ENCODE measurements at regions not wholly inside any gene's neighbourhood (a gene's known extent, or its start where the extent isn't known, plus 50 kb on each side); places are given as distances from the start of the nearest gene placed in this dataset.

DNA sequence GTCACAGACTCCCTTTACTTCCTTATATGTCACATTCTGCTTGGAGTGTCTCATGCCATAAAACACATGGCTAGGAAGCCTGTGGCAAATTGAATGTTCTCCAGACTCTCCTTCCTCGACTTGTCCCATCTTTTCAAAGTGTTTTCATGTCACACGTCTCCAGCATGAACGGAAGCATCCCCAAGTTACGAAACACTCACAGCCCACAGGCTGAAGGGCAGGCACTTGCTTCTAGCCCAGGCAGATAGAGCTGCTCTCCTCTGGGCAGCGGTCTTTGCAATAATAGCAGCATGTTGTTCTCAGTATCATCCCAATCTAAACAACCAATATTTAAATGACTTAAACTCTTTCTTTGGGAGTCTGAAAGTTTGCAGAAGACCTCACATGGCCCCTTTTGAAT lies 85.3 kb upstream of the ADAMTS9 start:
- H3K27me3 ChIP-seq (ENCODE audit: control insufficient read depth in 3 of 3, insufficient read depth in 3 of 3, low read length in 3 of 3): no peaks in the 10 kb centered on the region
- H3K36me3 ChIP-seq (ENCODE audit: control insufficient read depth in 3 of 3, insufficient read depth in 2 of 3, low read depth in 1 of 3, low read length in 3 of 3): no peaks in the 10 kb centered on the region
- FAIRE-seq (no peak), DNase-seq (no peak)
- no peak overlapping the region for H3K4me3 ChIP-seq (ENCODE audit: low read depth in 1 of 3, low read length in 3 of 3)
- no peaks in the 10 kb centered on the region for H3K4me1 ChIP-seq (ENCODE audit: control insufficient read depth in 3 of 3, insufficient read depth in 2 of 3, low read depth in 1 of 3, low read length in 2 of 3)
- 63 to 85% (median 80%) methylated on average over 5 of the region's 5 CpGs for WGBS, 3 donors
- peaks cover 0 to 7% of the 10 kb centered on the region in 2 donors for H3K9me3 ChIP-seq (ENCODE audit: control insufficient read depth in 2 of 2, insufficient read depth in 1 of 2, low read depth in 1 of 2, low read length in 1 of 2)
- H3K27ac ChIP-seq (ENCODE audit: low read depth in 1 of 3, low read length in 2 of 3): no peak overlapping the region

GRCh38 chr3:64766440-64766839 lies 78.6 kb upstream of the ADAMTS9 start:
- Histone ChIP-seq H3K4me3 (ENCODE audit: low read depth in 1 of 3, low read length in 3 of 3) (no peak overlapping the region), H3K27ac (ENCODE audit: low read depth in 1 of 3, low read length in 2 of 3) (no peak overlapping the region), H3K36me3 (ENCODE audit: control insufficient read depth in 3 of 3, insufficient read depth in 2 of 3, low read depth in 1 of 3, low read length in 3 of 3) (no peaks in the 10 kb centered on the region), H3K9me3 (ENCODE audit: control insufficient read depth in 2 of 2, insufficient read depth in 1 of 2, low read depth in 1 of 2, low read length in 1 of 2) (peaks cover 0 to 8% of the 10 kb centered on the region in 2 donors), H3K27me3 (ENCODE audit: control insufficient read depth in 3 of 3, insufficient read depth in 3 of 3, low read length in 3 of 3) (no peaks in the 10 kb centered on the region), H3K4me1 (ENCODE audit: control insufficient read depth in 3 of 3, insufficient read depth in 2 of 3, low read depth in 1 of 3, low read length in 2 of 3) (peaks cover 0 to 3% (median 0%) of the 10 kb centered on the region in 3 donors)
- no peak for FAIRE-seq
- DNase-seq: no peak
- WGBS, 3 donors: 62 to 72% (median 69%) methylated on average over 4 of the region's 4 CpGs

DNA sequence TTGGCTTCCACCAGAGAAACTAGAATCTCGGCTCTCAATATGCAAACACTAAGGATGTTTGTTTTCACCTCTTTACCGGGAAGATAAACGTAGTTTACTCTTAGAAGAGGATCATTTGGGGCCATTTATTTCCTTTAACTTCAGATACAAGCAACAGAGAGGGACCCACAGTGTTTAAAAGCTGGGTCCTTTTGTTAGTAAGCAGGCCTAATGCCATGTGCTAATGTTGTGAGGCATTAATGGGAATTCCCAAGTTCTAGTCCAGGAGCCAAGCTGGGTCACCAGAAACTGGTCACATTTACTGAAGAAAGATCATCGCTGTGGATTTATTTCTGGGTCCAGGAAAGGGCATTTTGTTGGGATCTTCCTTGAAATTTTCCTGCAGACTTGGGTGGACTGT lies 78.1 kb upstream of the ADAMTS9 start:
- DNase-seq: no peak
- no peaks in the 10 kb centered on the region for H3K27me3 ChIP-seq (ENCODE audit: control insufficient read depth in 3 of 3, insufficient read depth in 3 of 3, low read length in 3 of 3)
- H3K9me3 ChIP-seq (ENCODE audit: control insufficient read depth in 2 of 2, insufficient read depth in 1 of 2, low read depth in 1 of 2, low read length in 1 of 2): peaks cover 0 to 8% of the 10 kb centered on the region in 2 donors
- H3K4me3 ChIP-seq (ENCODE audit: low read depth in 1 of 3, low read length in 3 of 3): no peak overlapping the region
- WGBS, 3 donors: 70 to 91% (median 75%) methylated on average over 4 of the region's 4 CpGs
- peak overlapping the region in 1 of 3 donors; percentile 14 for H3K27ac ChIP-seq (ENCODE audit: low read depth in 1 of 3, low read length in 2 of 3)
- no peaks in the 10 kb centered on the region for H3K36me3 ChIP-seq (ENCODE audit: control insufficient read depth in 3 of 3, insufficient read depth in 2 of 3, low read depth in 1 of 3, low read length in 3 of 3)
- H3K4me1 ChIP-seq (ENCODE audit: control insufficient read depth in 3 of 3, insufficient read depth in 2 of 3, low read depth in 1 of 3, low read length in 2 of 3): peaks cover 0 to 3% (median 0%) of the 10 kb centered on the region in 3 donors
- FAIRE-seq: no peak

DNA sequence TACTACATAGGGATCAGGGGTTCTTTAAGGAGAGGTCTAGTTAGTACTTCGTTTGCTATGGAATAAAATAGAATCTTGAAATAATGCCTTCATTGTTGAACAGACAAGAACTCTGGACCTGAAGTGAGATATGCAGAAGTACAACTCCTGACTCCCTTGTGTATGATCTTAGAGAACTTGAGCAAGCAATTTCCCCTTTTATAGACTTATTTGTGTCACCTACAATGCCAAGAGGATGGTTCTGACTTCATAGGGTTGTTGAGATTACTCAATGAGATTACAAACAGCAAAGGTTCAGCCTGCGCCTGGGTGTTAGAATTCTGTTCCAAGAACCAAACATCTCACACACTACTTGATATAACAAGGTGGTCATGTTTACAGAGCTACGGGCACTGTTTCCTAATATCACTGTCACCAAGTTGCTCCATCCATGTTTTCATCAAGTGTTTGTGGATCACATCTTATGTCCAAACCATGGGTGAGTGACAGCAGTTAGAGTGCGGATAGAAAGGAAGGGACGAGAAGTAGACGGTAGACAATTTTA lies 76.7 kb upstream of the ADAMTS9 start:
- peak in 1 of 2 donors; percentile 22 for DNase-seq
- Histone ChIP-seq H3K4me1 (ENCODE audit: control insufficient read depth in 3 of 3, insufficient read depth in 2 of 3, low read depth in 1 of 3, low read length in 2 of 3) (peaks cover 0 to 5% (median 0%) of the 10 kb centered on the region in 3 donors), H3K27ac (ENCODE audit: low read depth in 1 of 3, low read length in 2 of 3) (no peak overlapping the region), H3K36me3 (ENCODE audit: control insufficient read depth in 3 of 3, insufficient read depth in 2 of 3, low read depth in 1 of 3, low read length in 3 of 3) (no peaks in the 10 kb centered on the region), H3K4me3 (ENCODE audit: low read depth in 1 of 3, low read length in 3 of 3) (no peak overlapping the region), H3K27me3 (ENCODE audit: control insufficient read depth in 3 of 3, insufficient read depth in 3 of 3, low read length in 3 of 3) (no peaks in the 10 kb centered on the region), H3K9me3 (ENCODE audit: control insufficient read depth in 2 of 2, insufficient read depth in 1 of 2, low read depth in 1 of 2, low read length in 1 of 2) (peaks cover 0 to 8% of the 10 kb centered on the region in 2 donors)
- FAIRE-seq: no peak
- WGBS, 3 donors: 68 to 78% (median 71%) methylated on average over 6 of the region's 6 CpGs

- H3K27me3 ChIP-seq (ENCODE audit: control insufficient read depth in 3 of 3, insufficient read depth in 3 of 3, low read length in 3 of 3): no peaks in the 10 kb centered on the region
- no peaks in the 10 kb centered on the region for H3K36me3 ChIP-seq (ENCODE audit: control insufficient read depth in 3 of 3, insufficient read depth in 2 of 3, low read depth in 1 of 3, low read length in 3 of 3)
- DNase-seq: peak; percentile 40 to 76
- FAIRE-seq: no peak
- peaks cover 0 to 5% (median 0%) of the 10 kb centered on the region in 3 donors for H3K4me1 ChIP-seq (ENCODE audit: control insufficient read depth in 3 of 3, insufficient read depth in 2 of 3, low read depth in 1 of 3, low read length in 2 of 3)
- peaks cover 0 to 8% of the 10 kb centered on the region in 2 donors for H3K9me3 ChIP-seq (ENCODE audit: control insufficient read depth in 2 of 2, insufficient read depth in 1 of 2, low read depth in 1 of 2, low read length in 1 of 2)
- H3K27ac ChIP-seq (ENCODE audit: low read depth in 1 of 3, low read length in 2 of 3): no peak overlapping the region
- H3K4me3 ChIP-seq (ENCODE audit: low read depth in 1 of 3, low read length in 3 of 3): no peak overlapping the region
Observed at GRCh38 chr3:64763980-64764379, 76.2 kb upstream of the ADAMTS9 start.

- 63 to 84% (median 76%) methylated on average over 5 of the region's 5 CpGs for WGBS, 3 donors
- no peak for FAIRE-seq
Observed at GRCh38 chr3:64761729-64762128, 73.9 kb upstream of the ADAMTS9 start.

DNA sequence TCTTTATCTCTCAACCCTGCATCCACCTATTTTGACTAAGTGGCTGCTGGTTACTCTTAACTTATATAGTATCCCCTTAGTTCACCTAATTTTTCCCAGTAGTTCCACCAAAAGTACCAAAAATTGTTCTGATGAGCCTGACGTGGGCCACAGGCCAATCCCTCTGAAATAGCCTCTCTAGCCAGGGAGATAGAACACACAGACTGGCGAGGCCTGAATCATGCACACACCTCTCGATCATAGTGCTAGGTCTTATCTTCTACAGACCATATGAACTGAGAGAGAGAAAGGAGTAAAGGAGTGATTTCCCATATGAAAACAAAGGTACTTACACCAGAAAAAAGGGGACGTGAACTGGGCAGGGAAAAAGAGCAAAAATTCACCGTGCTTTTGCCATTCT lies 72.5 kb upstream of the ADAMTS9 start:
- Histone ChIP-seq H3K9me3 (ENCODE audit: control insufficient read depth in 2 of 2, insufficient read depth in 1 of 2, low read depth in 1 of 2, low read length in 1 of 2) (peaks cover 0 to 8% of the 10 kb centered on the region in 2 donors), H3K36me3 (ENCODE audit: control insufficient read depth in 3 of 3, insufficient read depth in 2 of 3, low read depth in 1 of 3, low read length in 3 of 3) (no peaks in the 10 kb centered on the region), H3K27me3 (ENCODE audit: control insufficient read depth in 3 of 3, insufficient read depth in 3 of 3, low read length in 3 of 3) (no peaks in the 10 kb centered on the region), H3K4me3 (ENCODE audit: low read depth in 1 of 3, low read length in 3 of 3) (no peak overlapping the region), H3K4me1 (ENCODE audit: control insufficient read depth in 3 of 3, insufficient read depth in 2 of 3, low read depth in 1 of 3, low read length in 2 of 3) (peaks cover 0 to 2% (median 0%) of the 10 kb centered on the region in 3 donors), H3K27ac (ENCODE audit: low read depth in 1 of 3, low read length in 2 of 3) (peak overlapping the region in 1 of 3 donors; percentile 28)
- DNase-seq (no peak), FAIRE-seq (no peak)
- WGBS, 3 donors: 72 to 82% (median 80%) methylated on average over 5 of the region's 5 CpGs

More at GRCh38 chr3:64761729-64762128, 73.9 kb upstream of the ADAMTS9 start:
- peaks cover 0 to 8% of the 10 kb centered on the region in 2 donors for H3K9me3 ChIP-seq (ENCODE audit: control insufficient read depth in 2 of 2, insufficient read depth in 1 of 2, low read depth in 1 of 2, low read length in 1 of 2)
- H3K27me3 ChIP-seq (ENCODE audit: control insufficient read depth in 3 of 3, insufficient read depth in 3 of 3, low read length in 3 of 3): no peaks in the 10 kb centered on the region
- no peak overlapping the region for H3K4me3 ChIP-seq (ENCODE audit: low read depth in 1 of 3, low read length in 3 of 3)
- no peak overlapping the region for H3K27ac ChIP-seq (ENCODE audit: low read depth in 1 of 3, low read length in 2 of 3)
- H3K36me3 ChIP-seq (ENCODE audit: control insufficient read depth in 3 of 3, insufficient read depth in 2 of 3, low read depth in 1 of 3, low read length in 3 of 3): no peaks in the 10 kb centered on the region
- no peak for DNase-seq
- peaks cover 0 to 5% (median 0%) of the 10 kb centered on the region in 3 donors for H3K4me1 ChIP-seq (ENCODE audit: control insufficient read depth in 3 of 3, insufficient read depth in 2 of 3, low read depth in 1 of 3, low read length in 2 of 3)

- FAIRE-seq (no peak), DNase-seq (no peak)
- H3K4me1 ChIP-seq (ENCODE audit: control insufficient read depth in 3 of 3, insufficient read depth in 2 of 3, low read depth in 1 of 3, low read length in 2 of 3): peaks cover 0 to 2% (median 0%) of the 10 kb centered on the region in 3 donors
- peaks cover 0 to 8% of the 10 kb centered on the region in 2 donors for H3K9me3 ChIP-seq (ENCODE audit: control insufficient read depth in 2 of 2, insufficient read depth in 1 of 2, low read depth in 1 of 2, low read length in 1 of 2)
- H3K4me3 ChIP-seq (ENCODE audit: low read depth in 1 of 3, low read length in 3 of 3): no peak overlapping the region
- no peaks in the 10 kb centered on the region for H3K27me3 ChIP-seq (ENCODE audit: control insufficient read depth in 3 of 3, insufficient read depth in 3 of 3, low read length in 3 of 3)
- no peaks in the 10 kb centered on the region for H3K36me3 ChIP-seq (ENCODE audit: control insufficient read depth in 3 of 3, insufficient read depth in 2 of 3, low read depth in 1 of 3, low read length in 3 of 3)
- H3K27ac ChIP-seq (ENCODE audit: low read depth in 1 of 3, low read length in 2 of 3): no peak overlapping the region
- 80 to 96% (median 90%) methylated on average over 2 of the region's 2 CpGs for WGBS, 3 donors
Observed at GRCh38 chr3:64759811-64760210, 72.0 kb upstream of the ADAMTS9 start.

Measured in small intestine (tissue), 7 donors.